Caco-2 (cell line): ENCODE measurements at regions not wholly inside any gene's neighbourhood (a gene's known extent, or its start where the extent isn't known, plus 50 kb on each side); places are given as distances from the start of the nearest gene placed in this dataset.

ENCODE experiments used
- BruUV-seq: library from RNA; stranded (reverse); fragments of 400-500 nt; replicated peaks from 2 replicates; lab custom pipeline; 2021; lab: Mats Ljungman, UMichigan
- CTCF ChIA-PET: fragments of 300-600 bp; sonication (Branson Sonifier 250); formaldehyde crosslinking; loops from one replicate; lab custom pipeline; 2022; ENCODE audit warnings: antibody characterized with exemption; lab: Charles Lee
- POLR2A ChIA-PET: fragments of 300-600 bp; sonication (Branson Sonifier 250); formaldehyde crosslinking; loops from one replicate; lab custom pipeline; 2022; ENCODE audit warnings: antibody characterized with exemption; lab: Charles Lee
- DNase-seq, 2 experiments: peaks; one replicate each; pipeline versions ENCODE4 v3.0.0 to v3.0.0-alpha.2; 2020 to 2022
- H3K27me3 ChIP-seq: replicated peaks from 2 replicates; pipeline ENCODE4 v1.6.0; 2011; ENCODE audit warnings: low read length; ENCODE audit not compliant: control insufficient read depth, insufficient read depth
- H3K36me3 ChIP-seq: 2 replicates; pipeline ENCODE4 v1.5.1; 2011; ENCODE audit warnings: low read length; ENCODE audit not compliant: control insufficient read depth, insufficient read depth
- H3K4me1 ChIP-seq: fragments of 250-450 bp; sonication (Bioruptor Pico); 2 replicates; pipeline ENCODE4 v1.5.1; 2020; ENCODE audit warnings: mild to moderate bottlenecking
- H3K4me3 ChIP-seq: 2 replicates; pipeline ENCODE4 v1.5.1; 2011; ENCODE audit warnings: low read depth, mild to moderate bottlenecking, control low read depth, low read length
- H3K9me3 ChIP-seq: fragments of 250-450 bp; sonication (Bioruptor Pico); 2 replicates; pipeline ENCODE4 v1.5.1; 2020; ENCODE audit warnings: mild to moderate bottlenecking, moderate library complexity
- H3K27ac Mint-ChIP-seq: one replicate; pipeline ENCODE4 v1.8.0; 2022; ENCODE audit warnings: mixed read lengths; ENCODE audit not compliant: unreplicated experiment
- H3K27me3 Mint-ChIP-seq: one replicate; pipeline ENCODE4 v1.8.0; 2022; ENCODE audit warnings: mixed read lengths; ENCODE audit not compliant: insufficient read depth, unreplicated experiment
- H3K36me3 Mint-ChIP-seq: one replicate; pipeline ENCODE4 v1.8.0; 2022; ENCODE audit warnings: mild to moderate bottlenecking, mixed read lengths; ENCODE audit not compliant: insufficient read depth, unreplicated experiment
- H3K4me1 Mint-ChIP-seq: one replicate; pipeline ENCODE4 v1.8.0; 2022; ENCODE audit warnings: low read depth, mixed read lengths; ENCODE audit not compliant: unreplicated experiment
- H3K4me3 Mint-ChIP-seq: one replicate; pipeline ENCODE4 v1.8.0; 2022; ENCODE audit warnings: mild to moderate bottlenecking, moderate library complexity, mixed read lengths; ENCODE audit not compliant: unreplicated experiment
- H3K9me3 Mint-ChIP-seq: one replicate; pipeline ENCODE4 v1.8.0; 2022; ENCODE audit warnings: mixed read lengths; ENCODE audit not compliant: unreplicated experiment
- intact Hi-C: fragments of 100-400 bp; cut with micrococcal nuclease; formaldehyde crosslinking; loops from one replicate; pipeline ENCODE4 v1.10.0; 2022; ENCODE audit not compliant: unreplicated experiment
- TF ChIP-seq, protein P1 (sequence below), 2 experiments: fragments of 200-600 bp in 1 of 2; IDR thresholded peaks; 1 replicate in 1 of 2; 2 replicates in 1 of 2; pipeline versions ENCODE4 v1.5.1 to v1.8.0; 2011 to 2022; ENCODE audit warnings: antibody characterized with exemption in 1 of 2, control low read depth in 1 of 2, inconsistent platforms in 1 of 2, low read depth in 1 of 2, low read length in 1 of 2, mild to moderate bottlenecking in 1 of 2, moderate library complexity in 1 of 2; ENCODE audit not compliant: insufficient read depth in 1 of 2, severe bottlenecking in 1 of 2, unreplicated experiment in 1 of 2

DNA sequence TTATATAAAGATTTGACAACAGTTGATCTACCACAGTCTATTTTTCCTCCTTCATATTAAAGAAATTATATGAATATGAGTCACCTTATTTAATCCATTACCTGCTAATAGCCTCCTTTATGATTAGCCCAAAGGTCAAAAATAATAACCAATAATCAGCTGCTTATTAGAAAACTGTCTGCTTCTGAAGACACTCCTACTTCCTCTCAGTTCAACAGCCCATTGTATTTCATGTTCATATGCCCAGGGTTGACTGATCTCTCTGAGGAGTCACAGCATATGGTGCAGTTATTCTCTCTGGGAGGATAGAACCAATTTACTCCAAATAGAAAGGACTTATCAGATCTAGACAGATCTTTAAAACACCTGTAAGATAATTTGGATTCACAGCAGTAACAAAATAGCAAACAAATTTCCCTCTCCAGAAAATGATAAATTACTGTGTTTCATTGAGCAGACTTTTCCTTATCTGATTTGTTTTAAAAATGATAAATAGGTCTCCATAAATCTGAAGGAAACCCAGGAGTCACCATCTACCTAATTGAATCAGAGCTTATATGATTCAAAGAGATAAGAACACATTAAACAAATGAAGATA, 180.4 kb upstream of the ITGA1 start:
- H3K9me3 ChIP-seq: no peaks in the 10 kb centered on the region
- H3K4me1 Mint-ChIP-seq: no peaks in the 10 kb centered on the region
- H3K27me3 ChIP-seq: no peaks in the 10 kb centered on the region
- H3K27me3 Mint-ChIP-seq: peaks cover 6% of the 10 kb centered on the region
- TF ChIP-seq, protein P1, sequence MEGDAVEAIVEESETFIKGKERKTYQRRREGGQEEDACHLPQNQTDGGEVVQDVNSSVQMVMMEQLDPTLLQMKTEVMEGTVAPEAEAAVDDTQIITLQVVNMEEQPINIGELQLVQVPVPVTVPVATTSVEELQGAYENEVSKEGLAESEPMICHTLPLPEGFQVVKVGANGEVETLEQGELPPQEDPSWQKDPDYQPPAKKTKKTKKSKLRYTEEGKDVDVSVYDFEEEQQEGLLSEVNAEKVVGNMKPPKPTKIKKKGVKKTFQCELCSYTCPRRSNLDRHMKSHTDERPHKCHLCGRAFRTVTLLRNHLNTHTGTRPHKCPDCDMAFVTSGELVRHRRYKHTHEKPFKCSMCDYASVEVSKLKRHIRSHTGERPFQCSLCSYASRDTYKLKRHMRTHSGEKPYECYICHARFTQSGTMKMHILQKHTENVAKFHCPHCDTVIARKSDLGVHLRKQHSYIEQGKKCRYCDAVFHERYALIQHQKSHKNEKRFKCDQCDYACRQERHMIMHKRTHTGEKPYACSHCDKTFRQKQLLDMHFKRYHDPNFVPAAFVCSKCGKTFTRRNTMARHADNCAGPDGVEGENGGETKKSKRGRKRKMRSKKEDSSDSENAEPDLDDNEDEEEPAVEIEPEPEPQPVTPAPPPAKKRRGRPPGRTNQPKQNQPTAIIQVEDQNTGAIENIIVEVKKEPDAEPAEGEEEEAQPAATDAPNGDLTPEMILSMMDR (IDR thresholded peaks at IDR 0.05; ENCODE audit: insufficient read depth in 1 of 2, low read depth in 1 of 2, low read length in 1 of 2, severe bottlenecking in 1 of 2, unreplicated experiment in 1 of 2): no peak
- POLR2A ChIA-PET: no interaction called here
- no peak overlapping the region for H3K4me3 ChIP-seq
- no TSS peak for BruUV-seq
- H3K27ac Mint-ChIP-seq: no peak overlapping the region
- no peaks in the 10 kb centered on the region for H3K36me3 Mint-ChIP-seq
- H3K9me3 Mint-ChIP-seq: peaks cover 10% of the 10 kb centered on the region
- no peak for DNase-seq
- no peak overlapping the region for H3K4me3 Mint-ChIP-seq
- intact Hi-C loops: no loop called here
- peaks cover 19% of the 10 kb centered on the region for H3K4me1 ChIP-seq
- H3K36me3 ChIP-seq: no peaks in the 10 kb centered on the region
- CTCF ChIA-PET: no interaction called here

- no peak overlapping the region for H3K27ac Mint-ChIP-seq
- POLR2A ChIA-PET: no interaction called here
- BruUV-seq: no TSS peak
Observed at GRCh38 chr5:52620315-52620714, 167.4 kb upstream of the ITGA1 start.

DNA sequence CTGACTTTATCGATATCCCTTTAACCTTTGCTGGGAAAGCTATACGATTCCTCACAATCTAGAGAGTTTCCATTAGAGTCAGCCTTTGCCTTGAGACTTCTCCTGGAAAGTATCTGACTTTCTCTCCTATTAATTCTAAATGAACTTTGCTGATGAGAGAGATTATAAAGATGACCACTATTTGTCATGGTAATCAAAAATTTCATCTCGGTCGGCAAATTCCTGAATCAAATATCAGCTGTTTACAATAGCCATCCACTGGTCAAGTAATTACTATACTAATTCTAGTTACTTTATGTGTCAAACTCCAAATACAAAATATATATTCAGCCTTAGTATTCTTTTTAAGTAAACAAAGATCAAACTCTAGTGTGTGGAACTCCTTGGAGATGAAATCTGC, 164.4 kb upstream of the ITGA1 start:
- no peaks in the 10 kb centered on the region for H3K27me3 Mint-ChIP-seq
- CTCF ChIA-PET: no interaction called here

More at GRCh38 chr5:52620315-52620714, 167.4 kb upstream of the ITGA1 start:
- Mint-ChIP-seq H3K27me3 (no peaks in the 10 kb centered on the region), H3K36me3 (no peaks in the 10 kb centered on the region), H3K4me3 (no peak overlapping the region), H3K4me1 (no peaks in the 10 kb centered on the region), H3K9me3 (no peaks in the 10 kb centered on the region)
- H3K27me3 ChIP-seq: no peaks in the 10 kb centered on the region
- no peaks in the 10 kb centered on the region for H3K9me3 ChIP-seq
- TF ChIP-seq, protein P1 (IDR thresholded peaks at IDR 0.05; ENCODE audit: insufficient read depth in 1 of 2, low read depth in 1 of 2, low read length in 1 of 2, severe bottlenecking in 1 of 2, unreplicated experiment in 1 of 2): no peak
- no peaks in the 10 kb centered on the region for H3K36me3 ChIP-seq
- H3K4me3 ChIP-seq: no peak overlapping the region
- no peaks in the 10 kb centered on the region for H3K4me1 ChIP-seq
- intact Hi-C loops: no loop called here
- CTCF ChIA-PET: no interaction called here
- no peak for DNase-seq

More for the DNA sequence above, 164.4 kb upstream of the ITGA1 start:
- no peaks in the 10 kb centered on the region for H3K9me3 Mint-ChIP-seq
- H3K36me3 ChIP-seq: no peaks in the 10 kb centered on the region
- no peaks in the 10 kb centered on the region for H3K9me3 ChIP-seq
- H3K4me1 ChIP-seq: no peaks in the 10 kb centered on the region
- TF ChIP-seq, protein P1 (IDR thresholded peaks at IDR 0.05; ENCODE audit: insufficient read depth in 1 of 2, low read depth in 1 of 2, low read length in 1 of 2, severe bottlenecking in 1 of 2, unreplicated experiment in 1 of 2): no peak
- POLR2A ChIA-PET: no interaction called here
- DNase-seq: no peak
- H3K4me1 Mint-ChIP-seq: no peaks in the 10 kb centered on the region
- intact Hi-C loops: no loop called here
- H3K27ac Mint-ChIP-seq: no peak overlapping the region
- no peaks in the 10 kb centered on the region for H3K36me3 Mint-ChIP-seq
- no peak overlapping the region for H3K4me3 Mint-ChIP-seq
- H3K4me3 ChIP-seq: no peak overlapping the region
- no peaks in the 10 kb centered on the region for H3K27me3 ChIP-seq
- BruUV-seq: no TSS peak
